ENCODE measurements at regions not wholly inside any gene's neighbourhood (a gene's known extent, or its start where the extent isn't known, plus 50 kb on each side); places are given as distances from the start of the nearest gene placed in this dataset.

DNA sequence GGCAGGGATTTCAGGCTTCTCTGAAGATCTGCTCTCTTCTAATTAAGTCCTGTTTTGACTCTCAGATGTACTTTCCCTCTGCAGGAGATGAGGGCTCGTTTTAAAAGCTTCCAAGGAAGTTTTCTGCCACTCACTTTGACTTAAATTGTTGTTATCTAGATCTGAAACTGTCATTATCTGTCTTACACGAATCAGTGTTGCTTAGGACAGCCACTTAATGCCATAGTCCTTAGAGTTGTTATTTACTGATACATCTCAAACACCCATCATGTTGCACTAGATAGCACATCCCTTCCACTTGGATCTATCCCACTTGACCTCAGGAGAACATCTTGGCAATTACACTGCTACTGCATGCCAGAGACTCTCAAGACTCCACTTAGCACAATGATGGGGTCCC lies 86.9 kb upstream of the FAT3 start:
- no peak for TF ChIP-seq POLR2A (IDR thresholded peaks at IDR 0.05)
- no peak for TF ChIP-seq CTCF (IDR thresholded peaks at IDR 0.05)

All from body of pancreas (tissue), 4 donors.